AG08396 (cell line): ENCODE measurements at regions not wholly inside any gene's neighbourhood (a gene's known extent, or its start where the extent isn't known, plus 50 kb on each side); places are given as distances from the start of the nearest gene placed in this dataset.

Experiments used
- DNase-seq: peaks from one replicate; pipeline ENCODE4 v3.0.0; 2012; ENCODE audit warnings: low spot score, mixed read lengths

DNA sequence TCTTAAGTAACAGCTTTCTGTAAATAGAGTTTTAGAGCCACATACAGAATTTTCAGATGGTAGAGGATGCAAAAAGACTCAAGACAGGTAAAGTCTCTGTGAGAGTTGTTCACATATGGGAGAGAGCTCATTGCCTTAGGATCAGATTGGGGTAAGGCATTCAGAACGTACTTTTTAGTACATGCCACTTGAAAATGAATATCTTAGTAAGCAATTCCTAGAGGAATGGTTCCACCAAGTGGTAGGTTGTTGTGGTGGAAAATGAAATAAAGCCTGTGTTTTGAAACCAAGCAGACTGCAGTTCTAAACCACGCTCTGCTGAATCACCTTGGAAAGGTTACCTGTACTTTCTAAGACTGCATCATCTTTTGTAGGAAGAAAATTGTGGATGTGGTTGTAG is 547.0 kb upstream of the LCORL start:
- DNase-seq, result no peak

DNA sequence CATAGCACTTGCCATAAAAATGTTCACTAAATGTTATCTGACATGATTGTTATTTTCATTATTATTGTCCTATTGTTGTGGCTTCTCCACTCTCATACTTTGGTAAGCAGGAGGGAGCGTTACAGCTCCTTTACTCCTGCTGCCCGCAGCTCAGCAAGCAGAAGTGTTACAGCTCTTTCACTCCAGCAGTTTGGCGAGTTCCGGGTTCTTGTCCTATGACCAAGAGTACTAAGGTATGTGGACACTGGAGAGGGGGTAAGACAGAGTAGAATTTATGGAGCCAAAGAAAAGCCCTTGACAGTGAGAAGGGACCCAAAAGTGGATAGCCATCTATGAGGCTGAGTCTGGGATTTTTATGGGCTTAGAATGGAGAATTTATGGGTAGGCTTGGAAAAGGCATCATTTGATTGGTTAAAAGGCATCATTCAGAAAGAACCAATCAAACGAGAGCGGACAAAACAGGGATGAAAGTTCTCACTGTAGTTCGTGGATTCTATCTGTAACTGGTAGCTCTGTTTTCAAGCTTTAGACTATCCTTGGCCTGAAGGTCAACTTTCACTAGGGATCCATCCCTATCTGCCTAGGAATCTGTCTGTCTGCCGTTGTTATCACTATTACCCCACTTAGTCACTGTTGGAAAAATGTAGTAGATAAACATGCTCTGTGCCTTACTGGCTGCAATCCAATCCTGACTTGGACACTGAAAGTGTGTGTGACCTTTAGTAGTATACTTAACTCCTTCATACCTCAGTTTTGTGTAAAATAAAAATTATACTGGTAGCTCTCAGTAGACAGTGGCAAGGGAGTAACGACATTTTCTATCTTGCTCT is 545.6 kb upstream of the LCORL start:
- no peak for DNase-seq

DNA sequence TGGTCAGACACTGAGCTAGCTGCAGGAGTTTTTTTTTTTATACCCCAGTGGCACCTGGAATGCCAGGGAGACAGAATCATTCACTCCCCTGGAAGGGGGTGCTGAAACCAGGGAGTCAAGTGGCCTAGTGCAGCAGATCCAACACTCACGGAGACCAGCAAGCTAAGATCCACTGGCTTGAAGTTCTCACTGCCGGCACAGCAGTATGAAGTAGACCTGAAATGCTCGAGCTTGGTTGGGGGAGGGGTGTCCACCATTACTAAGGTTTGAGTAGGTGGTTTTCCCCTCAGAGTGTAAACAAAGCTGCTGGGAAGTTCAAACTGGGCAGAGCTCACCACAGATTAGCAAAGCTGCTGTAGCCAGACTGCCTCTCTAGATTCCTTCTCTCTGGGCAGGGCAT is 537.9 kb upstream of the LCORL start:
- DNase-seq, result no peak

DNA sequence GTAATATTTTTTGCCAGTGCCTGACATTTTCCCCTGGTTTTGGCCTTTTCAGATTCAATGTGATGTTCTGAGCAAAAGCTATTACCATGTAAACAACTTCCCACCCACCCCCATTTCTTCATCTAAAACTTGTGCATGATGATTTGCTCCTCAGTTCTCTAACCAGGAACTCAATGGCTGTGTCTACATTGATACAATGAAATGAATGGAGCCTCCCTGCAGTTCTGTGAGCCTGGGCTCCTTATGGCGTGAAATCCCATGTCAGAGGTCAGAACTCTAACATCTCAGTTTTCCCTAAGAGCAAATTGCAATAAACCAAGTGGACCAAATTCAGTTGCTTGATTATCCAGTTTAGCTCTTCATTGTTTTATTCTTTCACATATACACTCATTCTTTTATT is 534.8 kb upstream of the LCORL start:
- DNase-seq, result no peak

DNA sequence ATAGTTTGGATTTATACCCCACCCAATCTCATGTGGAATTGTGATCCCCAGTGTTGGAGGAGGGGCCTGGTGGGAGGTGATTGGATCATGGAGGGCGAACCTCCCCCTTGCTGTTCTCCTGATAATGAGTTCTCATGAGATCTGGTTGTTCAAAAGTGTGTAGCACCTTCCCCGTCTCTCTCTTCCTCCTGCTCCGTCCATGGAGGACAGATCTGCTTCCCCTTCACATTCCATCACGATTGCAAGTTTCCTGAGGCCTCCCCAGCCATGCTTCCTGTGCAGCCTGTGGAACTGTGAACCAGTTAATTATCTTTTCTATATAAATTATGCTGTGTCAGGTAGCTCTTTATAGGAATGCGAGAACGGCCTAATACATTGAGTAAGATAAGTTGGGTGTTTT is 518.8 kb upstream of the LCORL start:
- no peak for DNase-seq

DNA sequence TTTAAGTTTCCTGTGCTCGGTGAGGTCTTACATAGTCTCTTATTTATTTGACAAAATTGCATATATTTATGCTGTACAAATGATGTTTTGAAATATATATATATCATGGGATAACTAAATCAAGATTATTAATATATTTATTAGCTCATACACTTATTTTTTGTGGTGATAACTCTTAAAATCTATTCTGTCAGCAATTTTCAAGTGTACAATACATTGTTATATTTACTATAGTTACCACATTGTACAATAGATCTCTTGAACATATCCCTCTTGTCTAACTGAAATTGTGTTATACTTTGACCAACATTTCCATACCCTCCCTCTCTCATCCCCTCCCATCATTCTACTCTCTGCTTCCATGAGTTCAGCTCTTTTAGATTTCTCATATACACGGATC is 516.6 kb upstream of the LCORL start:
- no peak for DNase-seq

DNA sequence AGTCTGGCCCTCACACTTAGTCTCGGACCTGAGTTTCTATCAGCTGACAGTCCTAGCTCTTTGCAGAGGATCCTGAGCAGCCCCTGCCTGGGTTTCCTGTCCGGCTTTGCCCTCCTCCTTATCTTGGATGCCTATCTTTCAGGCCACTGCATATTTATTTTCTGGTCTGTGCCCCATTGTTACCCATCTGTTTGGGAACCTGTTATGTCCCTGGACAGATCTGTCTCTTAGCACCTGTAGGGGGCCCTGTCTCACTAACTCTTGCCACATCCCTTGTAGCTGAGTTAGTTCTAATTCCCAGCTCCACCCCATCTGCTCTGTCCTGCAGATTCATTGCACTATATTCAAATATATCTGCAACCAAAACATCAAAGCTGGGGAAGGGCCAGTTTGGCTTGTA is 514.9 kb upstream of the LCORL start:
- no peak for DNase-seq

DNA sequence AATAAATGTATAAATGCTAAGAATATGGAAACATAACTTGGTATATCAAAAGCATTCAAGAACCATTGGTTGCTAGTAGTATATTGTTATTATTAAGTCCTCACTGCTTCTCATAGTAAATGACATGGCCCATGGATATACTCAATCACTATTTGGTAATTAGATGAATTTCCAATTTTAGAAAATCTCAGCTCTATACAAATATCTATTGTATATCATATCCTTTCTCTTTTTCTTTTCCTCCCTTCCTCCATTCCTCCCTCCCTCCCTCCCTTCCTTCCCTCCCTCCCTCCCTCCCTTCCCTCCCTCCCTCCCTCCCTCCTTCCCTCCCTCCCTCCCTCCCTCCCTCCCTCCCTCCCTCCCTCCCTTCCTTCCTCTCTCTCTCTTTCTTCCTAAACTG is 514.4 kb upstream of the LCORL start:
- DNase-seq, result no peak

DNA sequence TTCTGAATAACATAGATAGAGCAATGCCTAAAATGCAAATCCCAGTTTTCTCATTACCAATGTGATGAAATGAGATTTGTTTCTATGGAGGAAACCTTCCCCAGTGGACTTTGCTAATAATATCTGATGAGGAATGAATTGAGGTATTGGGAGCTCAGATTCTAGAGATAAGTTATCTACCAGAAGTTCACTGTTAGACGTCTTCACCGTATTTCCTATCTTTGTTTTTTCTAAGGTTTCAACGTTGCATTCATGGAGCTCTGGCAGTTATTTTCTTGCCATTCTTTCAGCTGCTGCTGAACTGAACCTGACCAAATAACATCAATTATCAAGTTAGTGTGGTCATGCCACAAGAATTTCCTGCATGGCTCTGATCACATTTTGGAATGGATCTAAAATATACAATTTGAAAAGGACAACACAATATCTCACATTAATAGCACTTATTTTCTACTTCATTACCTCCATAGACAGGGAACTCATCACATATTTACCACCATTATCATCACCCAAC is 511.8 kb upstream of the LCORL start:
- DNase-seq, result no peak

DNA sequence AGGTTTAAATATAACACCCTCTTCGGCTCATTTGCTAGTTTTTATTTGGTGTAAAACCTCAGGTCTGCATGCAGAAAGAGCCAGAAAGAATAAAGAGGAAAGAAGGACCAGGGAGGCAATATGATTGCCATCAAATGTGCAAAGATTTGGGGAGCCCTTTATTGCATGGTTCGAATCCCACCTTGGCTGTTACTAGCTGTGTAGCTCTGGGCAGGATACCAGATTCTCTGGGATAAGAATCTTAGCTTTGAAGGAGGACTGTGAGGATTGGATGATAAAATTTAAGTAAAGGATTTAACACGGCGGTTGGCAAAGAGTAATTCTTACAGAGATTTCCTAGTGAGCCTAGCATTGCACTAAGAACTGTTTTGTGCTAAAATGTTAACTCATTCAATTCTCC is 510.2 kb upstream of the LCORL start:
- no peak for DNase-seq

DNA sequence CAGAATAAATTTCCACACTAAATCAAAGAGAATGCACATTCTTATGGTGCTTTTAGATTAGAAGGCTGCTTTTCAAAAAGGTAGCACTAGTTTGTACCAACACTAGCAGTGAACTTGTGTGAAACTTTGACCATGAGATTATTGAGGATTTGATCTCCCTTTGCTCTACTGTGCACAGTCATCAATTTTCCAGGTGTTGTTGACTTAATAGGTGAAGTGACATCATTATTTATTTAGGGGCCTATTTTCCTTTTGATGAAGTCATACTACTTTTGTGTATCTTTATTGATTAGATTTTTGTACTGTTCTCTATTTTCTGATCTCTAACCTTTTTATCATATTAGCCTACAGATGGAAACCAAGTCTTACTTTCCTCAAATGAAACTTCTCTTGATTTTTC is 507.9 kb upstream of the LCORL start:
- no peak for DNase-seq

DNA sequence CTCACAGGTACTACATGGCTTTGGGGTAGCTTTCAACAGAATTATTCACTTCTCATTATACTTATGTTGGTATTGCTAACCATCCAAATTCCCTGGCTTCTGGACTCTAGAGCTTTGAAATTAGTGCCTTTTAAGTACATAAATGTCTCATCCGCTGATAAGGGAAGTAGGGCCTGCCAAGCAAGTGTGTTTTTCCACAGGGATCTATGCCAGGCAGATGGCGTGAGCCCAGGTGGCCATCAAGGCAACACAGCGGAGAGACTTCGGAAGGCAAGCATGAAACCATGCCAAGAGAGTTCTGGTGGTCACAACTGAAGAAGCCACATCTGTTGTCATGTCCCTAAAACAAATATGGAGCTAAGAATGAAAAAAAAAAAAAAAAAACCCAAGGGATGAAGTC is 503.1 kb upstream of the LCORL start:
- no peak for DNase-seq

DNA sequence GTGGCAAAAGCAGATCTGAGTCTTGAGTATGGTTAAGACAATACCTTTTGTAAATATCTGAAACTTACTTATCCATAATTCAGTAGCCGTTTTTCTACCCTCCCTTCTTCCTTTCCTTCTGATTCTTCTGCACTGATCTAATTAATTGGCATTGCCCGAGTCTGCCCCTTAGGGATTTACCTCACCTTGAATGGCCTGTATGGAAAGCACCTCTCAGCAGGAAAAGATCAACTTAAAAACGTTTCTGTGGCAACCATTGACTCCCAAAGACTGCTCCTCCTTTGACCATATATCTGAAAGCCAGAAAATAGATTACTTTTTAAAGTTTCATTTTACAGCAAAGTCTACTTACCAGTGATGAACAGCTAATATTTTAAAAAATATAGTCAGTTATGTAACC is 496.5 kb upstream of the LCORL start:
- no peak for DNase-seq

DNA sequence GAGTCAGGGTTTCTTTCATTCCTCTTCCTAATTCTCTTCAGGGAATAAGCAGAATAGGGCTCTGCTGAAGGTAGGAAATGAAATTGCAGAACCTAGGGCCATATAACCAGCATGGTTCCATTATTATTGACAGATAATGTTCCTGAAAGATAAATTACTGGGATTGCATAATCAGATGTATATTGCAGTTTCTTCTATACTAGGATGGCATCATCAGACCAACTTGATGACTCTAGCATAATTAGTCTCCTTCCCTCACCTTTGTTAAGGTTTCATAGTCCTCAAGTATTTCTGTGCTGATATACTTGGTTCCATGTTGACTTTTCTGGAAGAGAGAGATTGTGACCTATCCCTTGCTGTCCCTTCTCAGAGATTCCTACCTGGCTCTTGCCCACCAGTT is 492.3 kb upstream of the LCORL start:
- DNase-seq, result no peak

DNA sequence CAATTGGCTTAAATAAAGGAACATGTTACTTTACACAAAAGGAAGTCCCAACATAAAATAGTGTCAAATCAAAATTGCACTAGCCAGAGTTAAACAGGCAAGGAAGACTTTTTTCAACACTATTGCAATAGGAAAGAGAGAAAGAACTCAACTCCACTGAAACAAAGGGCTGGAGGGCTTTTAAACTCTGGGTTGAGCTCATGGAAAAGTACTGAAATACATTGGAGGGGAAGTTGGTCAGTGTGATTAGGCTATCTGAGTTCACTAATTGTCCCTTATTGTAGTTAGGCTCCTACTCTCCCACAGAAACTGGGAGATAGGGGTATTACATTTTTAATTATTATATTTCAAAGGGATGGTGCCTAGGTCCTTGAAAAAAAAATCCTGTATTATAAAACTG is 491.2 kb upstream of the LCORL start:
- DNase-seq, result no peak

DNA sequence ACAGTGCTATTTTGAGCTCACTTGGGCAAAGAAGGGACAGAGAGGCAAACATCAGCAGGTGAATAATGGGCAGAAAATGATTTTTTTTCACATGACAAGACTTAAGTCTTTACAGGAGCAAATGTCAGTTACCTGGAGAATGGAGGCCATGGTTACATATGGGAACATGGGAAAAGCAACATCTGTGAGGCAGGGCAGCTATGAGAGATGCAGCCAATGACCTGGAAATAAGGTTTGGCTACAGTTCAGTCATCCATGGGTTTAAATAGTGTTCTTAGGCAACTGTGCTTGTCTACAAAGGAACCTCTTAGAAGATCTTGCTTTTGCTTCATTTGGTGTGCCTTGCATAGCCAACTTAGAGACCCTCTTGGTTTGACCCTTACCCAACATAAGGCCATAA is 490.2 kb upstream of the LCORL start:
- no peak for DNase-seq

DNA sequence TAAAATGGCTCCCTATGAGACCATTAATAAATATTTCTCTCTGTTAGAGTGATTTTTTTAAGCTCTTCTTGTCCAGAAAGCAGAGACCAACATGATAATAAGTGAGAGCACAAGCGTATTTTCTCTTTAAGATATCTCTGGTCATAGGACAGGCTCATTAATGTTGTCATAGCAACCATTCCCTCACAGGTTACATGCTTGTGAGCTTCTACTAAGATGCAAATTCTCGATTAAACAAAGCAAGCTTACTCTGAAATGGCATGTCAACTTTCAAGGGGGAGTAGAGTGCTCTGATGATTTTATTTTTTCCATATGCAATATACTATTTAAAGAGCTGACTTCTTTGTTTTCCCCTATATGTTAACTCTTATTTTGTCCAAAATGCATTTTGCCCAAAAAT is 487.2 kb upstream of the LCORL start:
- no peak for DNase-seq

DNA sequence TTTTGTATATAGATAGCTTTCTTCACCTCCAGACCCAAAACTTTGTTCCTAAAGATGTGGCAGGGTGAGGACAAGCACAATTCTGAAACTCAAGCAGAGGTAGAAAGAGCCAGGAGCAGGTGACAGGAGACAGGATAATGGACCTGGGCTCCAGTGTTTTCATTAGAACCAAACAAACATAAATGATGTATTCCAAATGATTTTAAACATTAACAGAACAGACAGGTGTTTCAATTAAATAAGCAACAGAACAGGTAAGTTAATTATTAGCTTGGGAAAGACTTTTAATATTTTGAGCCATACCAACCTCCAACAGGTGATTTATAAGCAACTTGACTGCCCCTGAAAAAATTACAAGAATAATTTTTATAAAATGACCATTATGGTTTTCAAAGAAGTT is 459.4 kb upstream of the LCORL start:
- no peak for DNase-seq

DNA sequence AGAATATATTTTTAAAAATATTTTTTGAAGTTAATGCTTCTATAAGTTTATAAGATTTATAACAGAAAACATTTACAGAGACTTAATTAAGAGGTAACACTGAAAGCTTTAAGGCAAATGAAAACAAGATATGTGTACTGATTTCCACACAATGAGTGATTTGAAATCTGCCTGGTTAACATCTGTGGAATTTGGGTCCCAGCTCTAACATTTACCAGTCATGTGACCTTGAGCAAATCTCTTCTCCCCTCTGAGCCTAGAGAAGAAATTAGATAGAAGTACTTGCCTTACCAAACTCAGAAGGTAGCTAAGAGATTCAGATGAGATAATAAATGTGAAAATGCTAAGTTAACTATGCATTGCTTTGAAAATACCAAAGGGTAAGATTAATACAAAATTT is 458.8 kb upstream of the LCORL start:
- DNase-seq, result no peak

DNA sequence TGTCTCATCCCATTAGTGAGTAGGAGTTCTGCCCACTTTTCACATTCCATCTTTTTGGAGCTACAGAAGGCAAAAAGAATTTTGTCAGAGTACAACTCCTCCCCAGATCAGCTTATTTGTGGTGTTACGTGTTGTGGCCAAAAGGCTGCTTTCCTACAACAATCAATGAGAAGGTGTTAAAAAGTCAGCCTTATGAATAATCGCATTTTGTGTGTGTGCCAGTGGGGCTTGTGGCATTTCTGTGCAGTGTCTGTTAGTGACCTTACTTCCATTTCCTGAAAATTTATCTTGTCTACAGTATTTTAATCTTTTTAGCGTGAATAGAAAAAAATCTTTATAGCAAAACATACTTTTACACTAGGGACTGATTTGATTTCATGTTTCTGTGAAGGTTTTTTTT is 458.3 kb upstream of the LCORL start:
- DNase-seq, result no peak

DNA sequence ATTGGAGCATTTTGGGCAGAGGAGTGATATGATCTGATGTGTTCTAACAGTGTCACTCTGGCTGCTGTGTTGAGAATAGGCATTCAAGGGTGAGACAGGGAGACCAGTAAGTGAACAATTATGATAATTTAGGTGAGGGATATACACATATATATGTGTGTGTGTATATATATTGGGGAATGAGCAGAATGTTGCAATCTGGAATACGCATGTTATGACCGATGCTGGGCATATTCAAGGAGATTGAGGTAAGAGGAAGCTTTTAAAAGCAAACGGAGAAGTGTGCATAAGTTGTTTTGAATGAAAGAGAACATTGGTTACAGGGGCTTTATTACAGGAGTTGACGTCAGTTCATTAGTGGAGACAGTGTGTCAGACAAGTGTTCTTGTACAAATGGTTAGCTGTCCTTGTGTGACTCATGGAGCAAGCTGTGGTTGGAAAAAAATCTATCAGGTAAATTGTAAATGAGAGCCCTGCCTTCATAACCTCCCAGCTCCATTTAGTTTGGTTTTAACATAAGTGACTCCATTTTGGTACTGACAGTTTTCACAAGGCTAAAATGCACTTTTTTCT is 442.5 kb upstream of the LCORL start:
- DNase-seq, result no peak

DNA sequence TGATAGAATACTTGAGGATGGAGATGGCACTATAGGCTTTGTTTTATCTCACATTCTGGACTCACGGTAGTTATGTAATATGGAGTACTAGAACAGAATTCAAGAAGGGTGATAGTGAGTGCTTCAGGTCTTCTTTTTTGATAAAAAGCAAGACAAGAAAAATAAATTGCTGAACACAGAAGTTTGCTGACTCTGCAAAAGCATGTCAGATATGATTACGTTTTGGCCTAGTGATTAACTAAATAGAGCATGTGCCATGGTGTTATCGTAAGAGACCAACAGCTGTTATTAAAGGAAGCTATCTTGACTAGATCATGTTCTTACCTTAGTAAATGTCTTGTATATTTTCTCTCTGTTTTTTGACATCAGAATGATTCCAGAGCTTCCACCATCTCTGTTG is 436.9 kb upstream of the LCORL start:
- no peak for DNase-seq

DNA sequence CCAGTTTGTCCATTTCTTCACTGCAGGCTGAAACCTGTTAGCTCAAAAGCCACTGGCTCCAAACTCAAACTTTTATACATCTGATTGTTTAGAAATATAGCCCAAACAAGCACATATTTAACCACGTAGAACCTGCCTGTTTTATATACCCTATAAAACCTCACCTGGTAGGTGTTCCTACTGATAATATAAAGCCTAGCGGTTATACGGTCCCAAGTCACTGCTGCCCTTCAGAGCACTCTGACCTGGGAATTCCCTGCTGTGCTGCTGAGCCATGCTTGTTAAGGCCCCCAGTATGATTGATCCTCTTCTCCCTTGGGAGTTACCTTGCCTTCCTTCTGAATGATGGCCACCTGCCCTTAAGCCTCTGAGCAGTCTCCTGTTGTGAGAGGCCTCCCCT is 432.8 kb upstream of the LCORL start:
- DNase-seq, result no peak

DNA sequence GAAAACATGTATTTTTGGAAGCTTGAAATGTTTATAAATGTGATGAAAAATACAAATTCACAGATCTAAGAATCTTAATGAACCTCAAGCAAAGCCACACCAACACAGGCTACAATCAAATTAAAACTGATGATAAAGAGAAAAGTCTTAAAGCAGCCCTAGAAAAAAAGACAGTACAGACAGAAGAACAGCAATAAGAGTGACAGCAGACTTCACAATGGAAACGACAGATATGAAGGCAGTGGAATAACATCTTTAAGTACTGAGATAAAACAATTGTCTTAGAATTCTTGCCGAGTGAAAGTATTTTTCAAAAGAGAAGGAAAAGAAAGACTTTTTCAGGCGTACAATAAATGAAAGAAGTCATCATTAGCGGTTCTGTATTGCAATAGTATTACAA is 423.6 kb upstream of the LCORL start:
- no peak for DNase-seq
